PC-9 (cell line): ENCODE measurements at regions not wholly inside any gene's neighbourhood (a gene's known extent, or its start where the extent isn't known, plus 50 kb on each side); places are given as distances from the start of the nearest gene placed in this dataset.

ENCODE experiments used
- CTCF ChIP-seq: fragments of 200-600 bp; sonication (generic); conservative IDR thresholded peaks from 2 replicates; pipeline ENCODE4 v1.6.1; 2017; ENCODE audit warnings: mixed run types, antibody characterized with exemption, mild to moderate bottlenecking, moderate library complexity
- EZH2 ChIP-seq: fragments of 200-600 bp; sonication (generic); IDR thresholded peaks from 2 replicates; pipeline ENCODE4 v1.8.0; 2017; ENCODE audit warnings: antibody characterized with exemption, low read depth

- TF ChIP-seq CTCF (no peak), EZH2 (no peak)
These were observed 480.0 kb upstream of the PAPPA start for GRCh38 chr9:115673599-115673998.
